ENCODE measurements at regions not wholly inside any gene's neighbourhood (a gene's known extent, or its start where the extent isn't known, plus 50 kb on each side); places are given as distances from the start of the nearest gene placed in this dataset.

DNA sequence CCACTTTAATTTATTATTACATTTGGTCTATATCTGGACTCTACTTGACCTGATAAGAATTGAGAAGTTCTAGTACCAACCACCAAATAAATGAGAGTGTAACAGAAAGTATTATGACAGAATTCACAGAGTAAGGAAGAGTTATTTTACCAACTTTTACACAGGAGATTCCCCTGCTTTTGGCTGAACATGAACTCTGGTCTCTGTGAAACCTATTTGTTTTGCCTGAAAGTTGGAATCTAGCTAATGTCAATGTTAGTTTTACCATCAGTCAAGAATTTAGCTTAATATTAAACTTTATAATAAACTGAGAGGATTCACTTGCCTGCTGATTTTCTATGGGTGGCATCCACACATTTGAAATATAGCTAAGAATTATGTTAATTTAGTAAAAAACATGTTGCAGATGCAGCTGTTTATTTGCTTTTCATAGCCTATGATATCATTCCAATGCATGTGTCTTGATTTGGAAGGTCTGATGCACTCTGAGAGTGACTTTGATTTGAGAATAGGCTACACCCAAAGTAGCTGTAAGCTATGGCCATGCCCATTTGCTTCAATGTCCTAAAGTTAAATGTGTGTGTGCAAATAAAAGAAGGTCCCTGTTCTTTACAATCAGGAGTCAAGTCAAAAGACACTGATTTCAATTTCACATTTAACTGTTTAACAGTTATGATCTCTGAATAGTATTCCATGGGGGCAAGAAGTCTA lies 150.9 kb upstream of the RASGEF1B start:
- Histone ChIP-seq H3K36me3 (ENCODE audit: control insufficient read depth, insufficient read depth, low read length) (no peaks in the 10 kb centered on the region), H3K4me3 (ENCODE audit: low read length) (no peak overlapping the region), H3K4me1 (ENCODE audit: control insufficient read depth, insufficient read depth, low read length) (no peaks in the 10 kb centered on the region), H3K27me3 (ENCODE audit: control insufficient read depth, insufficient read depth, low read length) (no peaks in the 10 kb centered on the region), H3K9me3 (ENCODE audit: control insufficient read depth, insufficient read depth, low read length) (no peaks in the 10 kb centered on the region), H3K27ac (ENCODE audit: low read length) (no peak overlapping the region)
- no peaks in the 10 kb centered on the region for H3K4me1 Mint-ChIP-seq
- no peaks in the 10 kb centered on the region for H3K27me3 Mint-ChIP-seq (ENCODE audit: low read depth in 2 of 2)
- no peak overlapping the region for H3K4me3 Mint-ChIP-seq
- H3K9me3 Mint-ChIP-seq = no peaks in the 10 kb centered on the region
- H3K27ac Mint-ChIP-seq = no peak overlapping the region
- DNase-seq = no peak
- TF ChIP-seq, protein P1, sequence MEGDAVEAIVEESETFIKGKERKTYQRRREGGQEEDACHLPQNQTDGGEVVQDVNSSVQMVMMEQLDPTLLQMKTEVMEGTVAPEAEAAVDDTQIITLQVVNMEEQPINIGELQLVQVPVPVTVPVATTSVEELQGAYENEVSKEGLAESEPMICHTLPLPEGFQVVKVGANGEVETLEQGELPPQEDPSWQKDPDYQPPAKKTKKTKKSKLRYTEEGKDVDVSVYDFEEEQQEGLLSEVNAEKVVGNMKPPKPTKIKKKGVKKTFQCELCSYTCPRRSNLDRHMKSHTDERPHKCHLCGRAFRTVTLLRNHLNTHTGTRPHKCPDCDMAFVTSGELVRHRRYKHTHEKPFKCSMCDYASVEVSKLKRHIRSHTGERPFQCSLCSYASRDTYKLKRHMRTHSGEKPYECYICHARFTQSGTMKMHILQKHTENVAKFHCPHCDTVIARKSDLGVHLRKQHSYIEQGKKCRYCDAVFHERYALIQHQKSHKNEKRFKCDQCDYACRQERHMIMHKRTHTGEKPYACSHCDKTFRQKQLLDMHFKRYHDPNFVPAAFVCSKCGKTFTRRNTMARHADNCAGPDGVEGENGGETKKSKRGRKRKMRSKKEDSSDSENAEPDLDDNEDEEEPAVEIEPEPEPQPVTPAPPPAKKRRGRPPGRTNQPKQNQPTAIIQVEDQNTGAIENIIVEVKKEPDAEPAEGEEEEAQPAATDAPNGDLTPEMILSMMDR (IDR thresholded peaks at IDR 0.05) = no peak
- no peak for ATAC-seq
- no peaks in the 10 kb centered on the region for H3K36me3 Mint-ChIP-seq
- intact Hi-C loops (cut with micrococcal nuclease) = no loop called here

DNA sequence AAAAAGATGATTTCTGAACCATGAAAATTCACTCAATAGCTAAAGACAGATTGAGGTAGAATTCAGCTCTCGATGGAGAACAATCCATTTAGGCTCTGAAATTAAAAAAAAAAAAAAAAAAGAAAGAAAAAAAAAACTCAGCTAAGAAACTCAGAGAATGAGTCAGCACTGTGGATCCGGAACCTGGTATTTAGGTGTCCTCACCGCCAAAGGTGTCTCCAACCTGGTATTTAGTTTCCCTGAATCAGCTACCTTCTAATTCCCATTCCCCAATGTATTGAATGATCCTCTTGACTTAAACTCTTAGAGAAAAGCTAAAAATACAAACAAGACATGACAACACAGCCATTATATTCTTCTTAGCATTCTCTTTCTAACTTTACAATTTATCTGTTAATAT lies 150.3 kb upstream of the RASGEF1B start:
- no peak overlapping the region for H3K27ac Mint-ChIP-seq
- ATAC-seq = no peak
- 62% methylated on average over 3 of the region's 3 CpGs for WGBS (ENCODE audit: insufficient coverage)

DNA sequence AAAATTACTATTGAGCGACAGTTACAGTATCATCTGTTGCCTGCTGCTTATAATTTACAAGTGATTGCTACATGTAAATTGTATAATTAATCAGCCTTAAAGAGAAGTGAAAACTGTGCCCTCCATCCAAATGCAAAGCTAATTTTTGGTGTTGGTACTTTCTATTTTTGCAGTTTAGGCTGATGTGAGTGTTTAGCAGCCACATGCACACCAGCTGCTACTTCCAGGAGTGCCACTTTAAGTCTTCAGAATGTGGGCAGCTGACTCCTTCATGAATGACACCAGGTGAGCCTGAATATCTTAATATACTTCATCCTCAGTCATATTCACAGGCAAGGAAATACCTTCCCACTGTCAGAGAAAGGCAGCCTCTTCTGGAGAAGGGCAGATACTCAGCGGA lies 149.8 kb upstream of the RASGEF1B start:
- Mint-ChIP-seq H3K27me3 (ENCODE audit: low read depth in 2 of 2) (no peaks in the 10 kb centered on the region), H3K4me1 (no peaks in the 10 kb centered on the region), H3K36me3 (no peaks in the 10 kb centered on the region), H3K4me3 (no peak overlapping the region), H3K27ac (no peak overlapping the region), H3K9me3 (no peaks in the 10 kb centered on the region)
- no peak for DNase-seq
- Histone ChIP-seq H3K27me3 (ENCODE audit: control insufficient read depth, insufficient read depth, low read length) (no peaks in the 10 kb centered on the region), H3K4me1 (ENCODE audit: control insufficient read depth, insufficient read depth, low read length) (no peaks in the 10 kb centered on the region), H3K27ac (ENCODE audit: low read length) (no peak overlapping the region), H3K9me3 (ENCODE audit: control insufficient read depth, insufficient read depth, low read length) (no peaks in the 10 kb centered on the region), H3K36me3 (ENCODE audit: control insufficient read depth, insufficient read depth, low read length) (no peaks in the 10 kb centered on the region), H3K4me3 (ENCODE audit: low read length) (no peak overlapping the region)
- intact Hi-C loops (cut with micrococcal nuclease) = no loop called here
- TF ChIP-seq, protein P1 (IDR thresholded peaks at IDR 0.05) = no peak
- no peak for ATAC-seq
- WGBS (ENCODE audit: insufficient coverage) = 100% methylated on average over 1 of the region's 2 CpGs

More for the DNA sequence above, 150.3 kb upstream of the RASGEF1B start:
- Mint-ChIP-seq H3K27me3 (ENCODE audit: low read depth in 2 of 2) (no peaks in the 10 kb centered on the region), H3K4me3 (no peak overlapping the region), H3K4me1 (no peaks in the 10 kb centered on the region), H3K9me3 (no peaks in the 10 kb centered on the region), H3K36me3 (no peaks in the 10 kb centered on the region)
- Histone ChIP-seq H3K9me3 (ENCODE audit: control insufficient read depth, insufficient read depth, low read length) (no peaks in the 10 kb centered on the region), H3K27ac (ENCODE audit: low read length) (no peak overlapping the region), H3K4me1 (ENCODE audit: control insufficient read depth, insufficient read depth, low read length) (no peaks in the 10 kb centered on the region), H3K36me3 (ENCODE audit: control insufficient read depth, insufficient read depth, low read length) (no peaks in the 10 kb centered on the region), H3K4me3 (ENCODE audit: low read length) (no peak overlapping the region), H3K27me3 (ENCODE audit: control insufficient read depth, insufficient read depth, low read length) (no peaks in the 10 kb centered on the region)
- intact Hi-C loops (cut with micrococcal nuclease) = no loop called here
- DNase-seq = no peak
- TF ChIP-seq, protein P1 (IDR thresholded peaks at IDR 0.05) = no peak

DNA sequence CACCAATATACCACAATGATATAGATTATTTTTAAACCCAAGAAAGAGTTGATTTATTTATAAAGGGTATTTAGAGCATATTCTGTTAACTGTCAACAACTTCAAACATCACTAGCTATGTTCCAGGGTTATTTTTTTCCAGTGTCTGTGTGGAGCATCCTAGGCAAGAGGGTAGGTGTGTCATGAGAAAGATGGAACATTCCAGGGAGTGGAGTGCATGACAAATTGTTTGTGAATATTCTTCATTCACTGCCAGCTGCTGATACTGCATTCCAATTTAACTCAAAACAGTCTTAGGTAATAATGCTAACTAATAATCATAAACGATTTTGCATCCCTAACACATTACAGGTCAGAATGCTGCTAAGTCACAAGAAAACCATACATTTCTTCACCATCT lies 148.7 kb upstream of the RASGEF1B start:
- ATAC-seq (no peak), DNase-seq (no peak)
- Histone ChIP-seq H3K4me1 (ENCODE audit: control insufficient read depth, insufficient read depth, low read length) (no peaks in the 10 kb centered on the region), H3K27me3 (ENCODE audit: control insufficient read depth, insufficient read depth, low read length) (no peaks in the 10 kb centered on the region), H3K4me3 (ENCODE audit: low read length) (no peak overlapping the region), H3K9me3 (ENCODE audit: control insufficient read depth, insufficient read depth, low read length) (no peaks in the 10 kb centered on the region), H3K36me3 (ENCODE audit: control insufficient read depth, insufficient read depth, low read length) (no peaks in the 10 kb centered on the region), H3K27ac (ENCODE audit: low read length) (no peak overlapping the region)
- H3K4me1 Mint-ChIP-seq = no peaks in the 10 kb centered on the region
- no peaks in the 10 kb centered on the region for H3K27me3 Mint-ChIP-seq (ENCODE audit: low read depth in 2 of 2)
- H3K9me3 Mint-ChIP-seq = no peaks in the 10 kb centered on the region
- WGBS (ENCODE audit: insufficient coverage) = 86% methylated on average over 1 of the region's 1 CpG
- TF ChIP-seq, protein P1 (IDR thresholded peaks at IDR 0.05) = no peak
- no peaks in the 10 kb centered on the region for H3K36me3 Mint-ChIP-seq
- intact Hi-C loops (cut with micrococcal nuclease) = no loop called here
- H3K27ac Mint-ChIP-seq = no peak overlapping the region
- H3K4me3 Mint-ChIP-seq = no peak overlapping the region

Measured in natural killer cell (primary cell).